Keratinocyte (primary cell): ENCODE measurements at regions not wholly inside any gene's neighbourhood (a gene's known extent, or its start where the extent isn't known, plus 50 kb on each side); places are given as distances from the start of the nearest gene placed in this dataset.

Experiments used
- DNase-seq: peaks from one replicate; pipeline ENCODE4 v3.0.0-alpha.2; 2011; ENCODE audit warnings: low read depth, missing footprints, low spot score
- FAIRE-seq: peaks from 2 replicates; lab custom pipeline; 2011; peaks lifted over from hg19 to GRCh38; lab: Jason Lieb, UNC
- H2AFZ ChIP-seq: 2 replicates; pipeline ENCODE4 v1.6.0; 2012; ENCODE audit warnings: low read length, control low read depth, inconsistent platforms; ENCODE audit not compliant: control insufficient read depth
- H3K27ac ChIP-seq: 2 replicates; pipeline ENCODE4 v1.5.1; 2011; ENCODE audit warnings: low read length; ENCODE audit not compliant: control insufficient read depth, insufficient read depth
- H3K27me3 ChIP-seq: 3 replicates; pipeline ENCODE4 v1.6.0; 2011; ENCODE audit warnings: low read length; ENCODE audit not compliant: control insufficient read depth, insufficient read depth; ENCODE audit errors: extremely low read depth
- H3K36me3 ChIP-seq, 2 experiments: 2 replicates in 1 of 2; 3 replicates in 1 of 2; pipeline ENCODE4 v1.5.1; 2011; ENCODE audit warnings: low read length in 2 of 2, mild to moderate bottlenecking in 1 of 2; ENCODE audit not compliant: control insufficient read depth in 2 of 2, insufficient read depth in 2 of 2; ENCODE audit errors: extremely low read depth in 1 of 2
- H3K4me1 ChIP-seq: 3 replicates; pipeline ENCODE4 v1.5.1; 2011; ENCODE audit warnings: low read length; ENCODE audit not compliant: control insufficient read depth, insufficient read depth; ENCODE audit errors: extremely low read depth
- H3K4me2 ChIP-seq: 3 replicates; pipeline ENCODE4 v1.6.0; 2011; ENCODE audit warnings: low read depth, low read length; ENCODE audit not compliant: control insufficient read depth, insufficient read depth; ENCODE audit errors: extremely low read depth
- H3K4me3 ChIP-seq, 3 experiments: fragments of 200-600 bp in 1 of 3; sonication (generic) in 1 of 3; 2 replicates in 2 of 3; 3 replicates in 1 of 3; pipeline ENCODE4 v1.5.1; 2011 to 2016; ENCODE audit warnings: low read length in 3 of 3, mild to moderate bottlenecking in 3 of 3, control low read depth in 2 of 3, inconsistent platforms in 1 of 3, low read depth in 1 of 3, mixed read lengths in 1 of 3, mixed run types in 1 of 3, moderate library complexity in 1 of 3; ENCODE audit not compliant: control insufficient read depth in 2 of 3, insufficient read depth in 2 of 3; ENCODE audit errors: extremely low read depth in 1 of 3
- H3K79me2 ChIP-seq: 2 replicates; pipeline ENCODE4 v1.6.0; 2012; ENCODE audit warnings: low read length; ENCODE audit not compliant: control insufficient read depth, insufficient read depth
- H3K9ac ChIP-seq: 3 replicates; pipeline ENCODE4 v1.6.0; 2011; ENCODE audit warnings: low read length; ENCODE audit not compliant: control insufficient read depth, insufficient read depth; ENCODE audit errors: extremely low read depth
- H3K9me1 ChIP-seq: 3 replicates; pipeline ENCODE4 v1.6.0; 2011; ENCODE audit warnings: low read length; ENCODE audit not compliant: control insufficient read depth, insufficient read depth; ENCODE audit errors: extremely low read depth
- H3K9me3 ChIP-seq: 2 replicates; pipeline ENCODE4 v1.5.1; 2012; ENCODE audit warnings: low read depth, low read length; ENCODE audit not compliant: control insufficient read depth
- H4K20me1 ChIP-seq: 3 replicates; pipeline ENCODE4 v1.6.0; 2011; ENCODE audit warnings: low read length; ENCODE audit not compliant: control insufficient read depth, insufficient read depth; ENCODE audit errors: extremely low read depth
- CTCF ChIP-seq, 3 experiments: IDR thresholded peaks in 1 of 3; conservative IDR thresholded peaks in 1 of 3; optimal IDR thresholded peaks in 1 of 3; 2 replicates in 2 of 3; 3 replicates in 1 of 3; pipeline versions ENCODE3 to v1.5.1; 2011; ENCODE audit warnings: low read length in 3 of 3, mild to moderate bottlenecking in 3 of 3, moderate library complexity in 2 of 3, control low read depth in 1 of 3, inconsistent platforms in 1 of 3; ENCODE audit not compliant: insufficient read depth in 2 of 3; ENCODE audit errors: extremely low read depth in 1 of 3
- EZH2 ChIP-seq: IDR thresholded peaks from one replicate; pipeline ENCODE4 v1.6.1; 2012; ENCODE audit warnings: inconsistent platforms, mild to moderate bottlenecking, low read length, moderate library complexity
- dilution Hi-C: fragments of 300-500 bp; cut with MboI; formaldehyde crosslinking; loops from one replicate; pipeline ENCODE4 v1.7.0; 2020; ENCODE audit warnings: low sequenced_read_pairs; ENCODE audit not compliant: extremely low pct_ligation_motif_present

GRCh38 chr11:90448256-90448655 lies 225.4 kb upstream of the CHORDC1 start:
- TF ChIP-seq CTCF (optimal IDR thresholded peaks at IDR 0.05 in 1 of 3, IDR thresholded peaks at IDR 0.05 in 1 of 3, conservative IDR thresholded peaks at IDR 0.05 in 1 of 3; ENCODE audit: extremely low read depth in 1 of 3, insufficient read depth in 2 of 3, low read length in 3 of 3) (no peak), EZH2 (no peak)
- H3K27ac ChIP-seq: no peak overlapping the region
- H3K36me3 ChIP-seq: no peaks in the 10 kb centered on the region
- H4K20me1 ChIP-seq: no peaks in the 10 kb centered on the region
- FAIRE-seq: no peak
- H2AFZ ChIP-seq: no peak overlapping the region
- H3K4me2 ChIP-seq: no peak overlapping the region
- no peaks in the 10 kb centered on the region for H3K9me3 ChIP-seq
- dilution Hi-C loops: no loop called here
- peaks cover 8% of the 10 kb centered on the region for H3K27me3 ChIP-seq
- H3K9ac ChIP-seq: no peak overlapping the region
- no peaks in the 10 kb centered on the region for H3K9me1 ChIP-seq
- no peak overlapping the region for H3K4me3 ChIP-seq
- H3K79me2 ChIP-seq: no peaks in the 10 kb centered on the region
- no peaks in the 10 kb centered on the region for H3K4me1 ChIP-seq
- DNase-seq: no peak

DNA sequence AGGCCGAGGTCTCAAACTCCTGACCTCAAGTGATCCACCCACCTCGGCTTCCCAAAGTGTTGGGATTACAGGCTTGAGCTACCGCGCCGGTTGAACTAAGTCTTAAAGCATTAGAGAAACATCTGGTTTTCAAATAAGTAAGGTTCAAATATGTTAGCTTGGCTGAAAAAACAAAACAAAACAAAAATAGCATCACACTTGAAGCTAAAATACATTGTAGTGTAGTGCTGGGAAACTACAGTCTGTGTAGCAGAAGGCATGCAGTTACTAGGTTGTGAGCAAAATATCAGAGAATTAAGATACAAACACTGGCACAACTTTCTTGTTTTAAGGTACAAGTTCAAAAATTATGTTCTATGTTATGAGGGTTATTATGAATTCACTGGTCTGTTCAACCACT lies 224.8 kb upstream of the CHORDC1 start:
- H3K36me3 ChIP-seq: no peaks in the 10 kb centered on the region
- H3K9me1 ChIP-seq: no peaks in the 10 kb centered on the region
- FAIRE-seq (no peak), DNase-seq (no peak)
- no peak overlapping the region for H3K4me2 ChIP-seq
- H3K27me3 ChIP-seq: peaks cover 8% of the 10 kb centered on the region
- H2AFZ ChIP-seq: no peak overlapping the region
- dilution Hi-C loops: no loop called here
- no peak for TF ChIP-seq EZH2
- no peak for TF ChIP-seq CTCF (optimal IDR thresholded peaks at IDR 0.05 in 1 of 3, IDR thresholded peaks at IDR 0.05 in 1 of 3, conservative IDR thresholded peaks at IDR 0.05 in 1 of 3; ENCODE audit: extremely low read depth in 1 of 3, insufficient read depth in 2 of 3, low read length in 3 of 3)
- no peaks in the 10 kb centered on the region for H3K9me3 ChIP-seq
- H3K4me3 ChIP-seq: no peak overlapping the region
- no peaks in the 10 kb centered on the region for H3K79me2 ChIP-seq
- H3K9ac ChIP-seq: no peak overlapping the region
- H4K20me1 ChIP-seq: no peaks in the 10 kb centered on the region
- no peak overlapping the region for H3K27ac ChIP-seq
- no peaks in the 10 kb centered on the region for H3K4me1 ChIP-seq
